NT2/D1 (cell line): ENCODE measurements at regions not wholly inside any gene's neighbourhood (a gene's known extent, or its start where the extent isn't known, plus 50 kb on each side); places are given as distances from the start of the nearest gene placed in this dataset.

ENCODE experiments used
- YY1 ChIP-seq: IDR thresholded peaks from 2 replicates; pipeline ENCODE4 v1.6.1; 2011; ENCODE audit not compliant: insufficient read length, insufficient read depth
- ZNF274 ChIP-seq: IDR thresholded peaks from 2 replicates; pipeline ENCODE4 v1.6.1; 2011; ENCODE audit warnings: mild to moderate bottlenecking, low read depth, low read length

GRCh38 chr21:16568661-16569060 lies 838.9 kb downstream of the USP25 start:
- TF ChIP-seq YY1 (no peak), ZNF274 (no peak)
